KG1 (cell line): ENCODE measurements at regions not wholly inside any gene's neighbourhood (a gene's known extent, or its start where the extent isn't known, plus 50 kb on each side); places are given as distances from the start of the nearest gene placed in this dataset.
"Not testable (repeated sequence)": the region's sequence is repeated elsewhere in the genome, so short reads cannot be mapped to it uniquely, and the experiment has no call there.

ENCODE experiments used
- DNase-seq: peaks from one replicate; lab custom pipeline; 2025; lab: John Stamatoyannopoulos, UW

DNA sequence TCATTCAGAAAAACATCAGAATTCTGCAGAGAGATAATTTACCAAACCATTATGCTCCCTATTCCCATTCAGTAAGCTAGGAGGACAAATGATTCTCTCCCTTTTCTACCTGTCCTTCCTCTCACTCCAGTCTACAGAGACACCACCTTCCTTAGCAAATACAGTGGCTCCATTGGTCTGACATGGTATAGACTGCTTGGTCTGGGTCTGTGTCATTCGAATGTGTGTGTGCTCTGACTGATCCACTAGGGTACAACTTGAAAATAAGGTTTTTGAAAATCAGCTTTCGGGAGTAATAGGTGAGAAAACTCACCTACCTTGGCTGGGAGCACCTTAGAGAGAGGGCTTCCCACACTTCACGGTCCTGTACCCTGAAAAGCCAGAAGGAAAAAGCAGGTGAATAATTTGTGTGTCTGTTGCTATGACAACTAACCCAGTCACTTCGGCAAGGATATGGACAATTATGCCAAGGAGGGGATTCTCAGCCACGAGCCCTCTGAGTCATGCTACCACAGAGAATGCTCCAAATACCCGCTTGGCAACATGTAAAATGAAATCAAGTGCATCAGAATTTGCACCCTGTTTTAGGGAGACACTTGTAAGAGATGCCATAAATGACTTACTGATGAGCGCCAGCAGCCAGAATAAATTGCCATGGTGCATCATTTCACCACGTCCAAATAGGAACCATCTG is 114.5 kb upstream of the PRKCQ start:
- DNase-seq = no peak

- DNase-seq = no peak
Observed at GRCh38 chr10:6692856-6693255, 112.8 kb upstream of the PRKCQ start.

DNA sequence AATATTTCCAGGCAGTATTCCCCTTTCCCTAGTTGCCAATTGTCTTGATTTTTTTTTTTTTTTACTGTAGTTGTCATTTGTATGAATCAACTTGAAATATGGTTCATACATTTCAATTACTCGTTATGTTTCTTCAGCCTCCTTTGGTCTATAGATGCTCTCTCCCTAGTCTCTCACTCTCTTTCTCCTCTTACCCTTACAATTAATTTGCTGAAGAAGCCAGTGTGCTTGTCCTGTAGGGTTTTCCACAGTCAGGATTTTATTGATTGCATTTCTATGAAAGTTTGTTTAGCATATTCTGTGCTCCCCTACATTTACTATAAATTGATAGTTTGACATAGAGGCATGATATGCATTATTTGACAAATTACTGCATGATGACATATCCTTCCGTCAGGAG is 112.0 kb upstream of the PRKCQ start:
- DNase-seq = no peak

DNA sequence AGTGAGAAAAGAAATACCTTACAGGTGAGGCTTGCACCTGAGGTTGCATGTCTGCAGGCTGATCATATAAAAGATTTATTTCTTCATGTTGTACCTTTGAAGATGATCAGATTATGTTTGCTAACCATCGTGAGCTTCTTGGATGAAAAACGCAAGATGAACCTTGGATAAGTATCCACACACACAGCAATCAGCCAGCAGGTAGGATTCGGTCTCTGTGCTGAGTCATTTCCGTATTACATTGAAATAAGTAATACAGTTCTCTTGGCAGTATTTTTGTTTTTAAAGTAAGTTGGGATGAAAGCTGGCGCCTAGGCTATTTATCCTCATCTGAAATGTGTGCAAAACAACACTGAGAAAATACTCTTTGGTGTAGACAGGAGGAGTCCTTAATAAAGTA is 109.0 kb upstream of the PRKCQ start:
- no peak for DNase-seq

DNA sequence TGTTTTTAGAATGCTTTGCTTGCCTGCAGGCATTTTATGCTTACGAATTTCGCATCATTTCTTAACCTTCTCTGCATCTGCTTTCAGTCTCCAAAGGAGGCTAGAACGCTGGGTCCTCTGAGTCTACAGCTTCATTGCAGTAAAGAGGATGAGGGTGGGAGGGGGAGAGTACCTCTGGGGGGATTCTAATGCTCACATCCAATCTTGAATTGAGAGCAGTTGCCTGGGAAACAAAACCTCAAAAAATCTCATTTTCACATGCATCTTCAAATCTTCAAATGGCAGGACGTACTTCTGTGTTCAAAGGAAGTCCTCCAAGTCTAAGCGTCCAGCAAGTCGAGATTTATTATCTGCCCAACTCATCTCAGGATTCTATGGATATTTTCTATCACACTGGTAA is 100.7 kb upstream of the PRKCQ start:
- no peak for DNase-seq

GRCh38 chr10:6678956-6679355 is 98.9 kb upstream of the PRKCQ start:
- no peak for DNase-seq

- DNase-seq = no peak
Observed at GRCh38 chr10:6678211-6678803, 98.2 kb upstream of the PRKCQ start.

DNA sequence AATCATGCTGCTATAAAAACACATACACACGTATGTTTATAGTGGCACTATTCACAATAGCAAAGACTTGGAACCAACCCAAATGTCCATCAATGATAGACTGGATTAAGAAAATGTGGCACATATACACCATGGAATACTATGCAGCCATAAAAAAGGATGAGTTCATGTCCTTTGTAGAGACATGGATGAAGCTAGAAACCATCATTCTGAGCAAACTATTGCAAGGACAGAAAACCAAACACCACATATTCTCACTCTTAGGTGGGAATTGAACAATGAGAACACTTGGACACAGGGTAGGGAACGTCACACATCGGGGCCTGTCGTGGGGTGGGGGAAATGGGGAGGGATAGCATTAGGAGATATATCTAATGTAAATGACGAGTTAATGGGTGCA is 97.1 kb upstream of the PRKCQ start:
- not testable (repeated sequence) for DNase-seq

DNA sequence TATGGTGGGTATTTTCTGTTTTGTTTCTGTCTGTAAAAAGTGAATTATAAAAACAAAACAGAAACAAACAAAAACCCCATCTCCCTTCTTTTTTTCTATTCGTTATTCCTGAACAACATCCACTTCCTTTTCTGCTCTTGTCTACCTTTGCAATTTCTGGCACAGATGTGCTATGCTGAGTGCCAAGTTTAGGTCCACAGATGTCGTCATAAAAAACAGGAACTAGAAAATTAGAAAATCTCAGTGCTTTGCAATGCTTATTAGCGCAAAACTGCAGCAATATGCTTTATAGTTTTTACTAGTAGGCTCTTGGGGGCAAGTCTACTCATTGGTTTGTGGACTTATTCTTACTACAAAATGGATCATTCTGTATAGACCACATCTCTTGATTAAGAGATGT is 94.2 kb upstream of the PRKCQ start:
- DNase-seq = no peak

- no peak for DNase-seq
Observed at GRCh38 chr10:6671976-6672375, 91.9 kb upstream of the PRKCQ start.

GRCh38 chr10:6669269-6669859 is 89.3 kb upstream of the PRKCQ start:
- no peak for DNase-seq

DNA sequence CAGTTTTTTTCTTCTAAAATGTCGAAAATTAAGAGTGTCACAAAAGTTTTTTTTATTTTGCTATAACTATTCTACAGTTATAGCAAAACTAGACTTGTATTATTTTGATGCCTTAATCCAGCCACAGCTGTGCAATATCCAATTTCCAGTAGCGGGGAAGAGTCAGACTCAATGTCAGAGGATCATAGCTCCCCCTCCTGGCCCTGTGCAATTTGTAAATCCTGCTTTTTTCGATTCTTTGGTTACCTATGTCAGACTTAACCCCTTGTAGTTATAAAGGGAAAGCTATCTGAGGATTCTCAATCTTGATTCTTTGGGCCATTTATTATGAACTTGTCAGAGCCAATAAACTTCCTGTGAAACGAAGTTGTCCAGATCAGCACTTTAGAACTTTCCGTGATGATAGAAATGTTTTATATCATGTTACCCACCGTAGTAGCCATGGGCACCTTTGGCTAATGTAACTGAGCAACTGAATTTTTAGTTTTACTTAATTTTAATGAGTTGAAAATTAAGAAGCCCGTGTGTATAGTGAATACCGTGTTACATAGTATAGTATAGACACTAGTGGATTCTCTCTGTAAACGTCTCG is 87.7 kb upstream of the PRKCQ start:
- DNase-seq = no peak

GRCh38 chr10:6667150-6667549 is 87.1 kb upstream of the PRKCQ start:
- no peak for DNase-seq

DNA sequence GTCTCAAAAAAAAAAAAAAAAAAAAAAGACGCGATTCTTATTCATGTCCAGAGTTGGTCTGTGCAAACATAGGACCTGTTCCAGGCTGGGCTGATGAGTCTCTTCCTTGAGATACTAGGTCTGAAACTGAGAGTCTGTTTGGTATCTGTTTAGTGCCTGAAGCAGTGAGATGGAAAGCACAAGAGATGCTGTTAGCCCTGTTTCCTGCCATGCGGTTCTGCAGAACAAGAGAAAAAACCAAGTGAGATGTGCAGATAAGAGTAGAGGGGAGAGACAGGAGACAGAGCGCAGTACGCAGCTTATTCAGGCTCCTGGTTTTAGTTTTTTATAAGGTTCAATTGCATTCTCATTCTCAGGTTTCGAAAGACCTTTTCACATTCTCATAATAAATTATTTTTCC is 85.8 kb upstream of the PRKCQ start:
- peak; percentile 57 for DNase-seq

DNA sequence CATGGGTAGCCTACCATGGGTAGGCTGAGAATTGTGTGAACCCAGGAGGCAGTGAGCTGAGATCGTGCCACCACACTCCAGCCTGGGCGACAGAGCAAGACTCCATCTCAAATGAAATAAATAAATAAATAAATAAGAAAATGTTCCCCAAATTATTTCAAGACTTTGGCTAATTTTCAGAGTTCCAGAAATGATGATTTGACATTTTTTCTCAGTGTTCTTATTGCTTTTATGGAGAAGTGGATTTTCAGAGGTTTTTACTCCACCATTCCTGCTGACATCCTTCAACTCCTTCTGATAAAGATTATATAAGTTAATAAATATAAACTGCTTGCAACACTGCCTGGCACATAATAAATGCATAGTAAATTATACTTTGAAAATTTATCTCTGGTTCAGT is 80.4 kb upstream of the PRKCQ start:
- DNase-seq = no peak

- no peak for DNase-seq
Observed at GRCh38 chr10:6659451-6659850, 79.4 kb upstream of the PRKCQ start.

GRCh38 chr10:6657669-6658068 is 77.6 kb upstream of the PRKCQ start:
- no peak for DNase-seq

GRCh38 chr10:6657196-6657595 is 77.1 kb upstream of the PRKCQ start:
- DNase-seq = no peak

DNA sequence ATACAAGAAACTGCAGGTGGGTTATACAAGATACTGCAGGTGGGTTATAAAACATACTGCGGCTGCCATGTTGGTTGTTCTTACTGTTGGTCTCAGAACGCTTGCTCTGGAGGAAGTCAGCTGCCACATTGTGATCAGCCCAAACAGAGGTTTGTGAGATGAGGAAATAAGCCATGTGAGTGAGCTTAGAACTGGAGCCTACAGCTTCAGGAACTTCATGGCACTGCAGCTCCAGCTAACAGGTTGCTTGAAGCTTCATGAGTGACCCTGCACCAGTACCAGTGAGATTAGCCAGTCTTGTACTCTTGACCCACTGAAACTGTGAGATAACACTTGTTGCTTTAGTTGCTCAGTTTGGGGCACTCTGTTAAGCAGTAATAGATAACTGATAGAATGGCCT is 74.5 kb upstream of the PRKCQ start:
- DNase-seq = no peak

DNA sequence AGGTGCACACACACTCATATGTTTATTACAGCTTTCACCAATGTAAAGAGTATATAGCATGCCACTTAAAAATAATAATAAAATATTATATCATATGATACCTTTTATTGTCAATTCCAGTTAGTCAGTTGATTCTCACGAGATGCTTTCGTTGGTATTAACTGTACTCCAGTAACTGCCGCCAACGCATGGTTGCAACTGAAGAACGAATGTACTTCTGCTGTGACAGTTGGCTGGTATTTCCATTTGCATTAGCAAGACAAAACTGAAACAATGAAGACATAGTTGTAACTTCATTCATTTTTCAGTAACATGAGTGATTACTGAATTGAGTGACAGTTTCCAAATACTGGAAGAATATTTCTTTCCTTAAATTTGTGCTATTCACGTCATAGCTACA is 70.5 kb upstream of the PRKCQ start:
- no peak for DNase-seq

DNA sequence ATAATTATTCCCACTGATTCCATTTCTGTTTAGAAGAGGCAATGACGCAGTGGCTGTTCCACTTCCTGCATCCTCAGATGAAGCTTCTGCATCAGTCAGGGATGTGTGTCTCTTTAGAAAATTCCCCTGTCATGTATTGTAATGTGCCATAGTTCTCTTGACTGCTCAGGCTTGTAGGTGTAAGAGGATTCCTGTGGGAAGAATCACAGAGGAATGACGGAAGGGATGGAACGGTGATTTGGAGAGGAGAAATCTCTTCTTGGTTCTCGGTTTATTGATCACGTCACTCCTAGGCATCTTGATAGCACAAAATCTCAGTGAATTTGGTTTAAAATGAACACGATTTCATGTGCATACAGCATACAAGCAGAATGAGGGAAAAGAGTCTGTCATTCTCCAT is 69.8 kb upstream of the PRKCQ start:
- DNase-seq = no peak

GRCh38 chr10:6648894-6649720 is 69.0 kb upstream of the PRKCQ start:
- no peak for DNase-seq
